ENCODE measurements at regions not wholly inside any gene's neighbourhood (a gene's known extent, or its start where the extent isn't known, plus 50 kb on each side); places are given as distances from the start of the nearest gene placed in this dataset.

- peaks cover 0 to 9% (median 3%) of the 10 kb centered on the region in 4 donors for H3K4me1 ChIP-seq (ENCODE audit: control insufficient read depth in 4 of 4, insufficient read depth in 4 of 4, low read length in 3 of 4)
- H3K9ac ChIP-seq (ENCODE audit: low read depth in 1 of 2, low read length in 2 of 2), result no peak overlapping the region
- WGBS, result 94% methylated on average over 1 of the region's 1 CpG
- H3K9me3 ChIP-seq (ENCODE audit: control insufficient read depth in 4 of 4, low read length in 3 of 4), result peaks cover 0 to 1% (median 0%) of the 10 kb centered on the region in 4 donors
- no peak for DNase-seq (ENCODE audit: low spot score)
- TF ChIP-seq GABPA (IDR thresholded peaks at IDR 0.05 in 1 of 2, conservative IDR thresholded peaks at IDR 0.05 in 1 of 2) (no peak), SP1 (IDR thresholded peaks at IDR 0.05) (no peak), REST (IDR thresholded peaks at IDR 0.05) (no peak), CTCF (IDR thresholded peaks at IDR 0.05; ENCODE audit: low read depth, low read length, missing input control) (no peak), ATF3 (IDR thresholded peaks at IDR 0.05) (no peak), MAX (IDR thresholded peaks at IDR 0.05) (no peak), FOXA1 (IDR thresholded peaks at IDR 0.05) (no peak), RXRA (IDR thresholded peaks at IDR 0.05) (no peak), TAF1 (conservative IDR thresholded peaks at IDR 0.05) (no peak), YY1 (IDR thresholded peaks at IDR 0.05) (no peak), HNF4G (IDR thresholded peaks at IDR 0.05) (no peak), ZBTB33 (IDR thresholded peaks at IDR 0.05) (no peak), NR2F2 (IDR thresholded peaks at IDR 0.05) (no peak), HNF4A (conservative IDR thresholded peaks at IDR 0.05) (no peak), EGR1 (IDR thresholded peaks at IDR 0.05; ENCODE audit: low read depth in 2 of 2) (no peak)
- H3K4me3 ChIP-seq (ENCODE audit: low read depth in 1 of 3, low read length in 3 of 3), result no peak overlapping the region
- no peak overlapping the region for H3K27ac ChIP-seq (ENCODE audit: low read depth in 1 of 2, low read length in 2 of 2)
- H3K36me3 ChIP-seq (ENCODE audit: control insufficient read depth in 4 of 4, insufficient read depth in 3 of 4, low read depth in 1 of 4, low read length in 3 of 4), result no peaks in the 10 kb centered on the region
- H3K27me3 ChIP-seq (ENCODE audit: control insufficient read depth in 4 of 4, insufficient read depth in 4 of 4, low read length in 3 of 4), result no peaks in the 10 kb centered on the region
These were observed 150.7 kb upstream of the LSM8 start for GRCh38 chr7:118033273-118033672.

- H3K27me3 ChIP-seq (ENCODE audit: control insufficient read depth in 4 of 4, insufficient read depth in 4 of 4, low read length in 3 of 4), result no peaks in the 10 kb centered on the region
- TF ChIP-seq YY1 (IDR thresholded peaks at IDR 0.05) (no peak), REST (IDR thresholded peaks at IDR 0.05) (peak; percentile 24)
- H3K4me1 ChIP-seq (ENCODE audit: control insufficient read depth in 4 of 4, insufficient read depth in 4 of 4, low read length in 3 of 4), result no peaks in the 10 kb centered on the region
- H3K9me3 ChIP-seq (ENCODE audit: control insufficient read depth in 4 of 4, low read length in 3 of 4), result peaks cover 0 to 1% (median 0%) of the 10 kb centered on the region in 4 donors
- no peaks in the 10 kb centered on the region for H3K36me3 ChIP-seq (ENCODE audit: control insufficient read depth in 4 of 4, insufficient read depth in 3 of 4, low read depth in 1 of 4, low read length in 3 of 4)
- H3K27ac ChIP-seq (ENCODE audit: low read depth in 1 of 2, low read length in 2 of 2), result no peak overlapping the region
- no peak overlapping the region for H3K4me3 ChIP-seq (ENCODE audit: low read depth in 1 of 3, low read length in 3 of 3)
- H3K9ac ChIP-seq (ENCODE audit: low read depth in 1 of 2, low read length in 2 of 2), result no peak overlapping the region
- no peak for DNase-seq (ENCODE audit: low spot score)
These were observed 143.9 kb upstream of the LSM8 start for GRCh38 chr7:118039963-118040489.

All from liver (tissue), 8 donors.